IMR-90 (cell line): ENCODE measurements at regions not wholly inside any gene's neighbourhood (a gene's known extent, or its start where the extent isn't known, plus 50 kb on each side); places are given as distances from the start of the nearest gene placed in this dataset.

Experiments used
- ATAC-seq: fragments of 200-7000 bp; cut with Tn5 transposase; 2 replicates; pipeline ENCODE4 v1.9.1; 2020; ENCODE audit warnings: low read depth, mild to moderate bottlenecking, moderate library complexity
- BruUV-seq: library from RNA; stranded (reverse); fragments of 400-500 nt; replicated peaks from 2 replicates; lab custom pipeline; 2021; lab: Mats Ljungman, UMichigan
- CTCF ChIA-PET: fragments of 300-600 bp; formaldehyde crosslinking; extraction: SDS; loops from one replicate; lab custom pipeline; 2021; ENCODE audit warnings: antibody characterized with exemption; lab: Yijun Ruan, JAX
- POLR2A ChIA-PET: fragments of 300-600 bp; sonication (Branson Sonifier 250); formaldehyde crosslinking; loops from one replicate; lab custom pipeline; 2022; ENCODE audit warnings: antibody characterized with exemption; ENCODE audit not compliant: unreplicated experiment; lab: Charles Lee
- DNase-seq: peaks from one replicate; pipeline ENCODE4 v3.0.0; 2013
- H2AFZ ChIP-seq: replicated peaks from 2 replicates; pipeline ENCODE3; 2013; ENCODE audit warnings: low read length, mild to moderate bottlenecking; ENCODE audit not compliant: poor library complexity
- H2AK5ac ChIP-seq: 2 replicates; pipeline ENCODE4 v1.6.1; 2013; ENCODE audit warnings: low read depth, low read length, inconsistent platforms
- H2AK9ac ChIP-seq: replicated peaks from 2 replicates; pipeline ENCODE3; 2013; ENCODE audit warnings: mild to moderate bottlenecking, low read depth, low read length, moderate library complexity; ENCODE audit not compliant: poor library complexity
- H2BK120ac ChIP-seq: 2 replicates; pipeline ENCODE4 v1.6.1; 2013; ENCODE audit warnings: low read depth, low read length, inconsistent platforms
- H2BK15ac ChIP-seq: 3 replicates; pipeline ENCODE4 v1.6.1; 2013; ENCODE audit warnings: low read depth, low read length, inconsistent platforms
- H2BK20ac ChIP-seq: 2 replicates; pipeline ENCODE4 v1.6.1; 2013; ENCODE audit warnings: low read depth, mild to moderate bottlenecking, inconsistent platforms, low read length, moderate library complexity
- H2BK5ac ChIP-seq: 2 replicates; pipeline ENCODE4 v1.6.1; 2013; ENCODE audit warnings: mild to moderate bottlenecking, low read depth, low read length, inconsistent platforms; ENCODE audit not compliant: poor library complexity, severe bottlenecking
- H3K14ac ChIP-seq: replicated peaks from 2 replicates; pipeline ENCODE4 v1.6.1; 2013; ENCODE audit warnings: low read depth, low read length, inconsistent platforms
- H3K18ac ChIP-seq: 2 replicates; pipeline ENCODE4 v1.6.1; 2013; ENCODE audit warnings: low read depth, low read length, control low read depth
- H3K23ac ChIP-seq: 2 replicates; pipeline ENCODE4 v1.6.1; 2013; ENCODE audit warnings: low read depth, low read length, inconsistent platforms
- H3K27ac ChIP-seq: 2 replicates; pipeline ENCODE4 v1.5.1; 2013; ENCODE audit warnings: mild to moderate bottlenecking, control low read depth, low read length; ENCODE audit not compliant: insufficient read depth
- H3K27me3 ChIP-seq: 2 replicates; pipeline ENCODE4 v1.6.1; 2013; ENCODE audit warnings: low read length; ENCODE audit not compliant: control insufficient read depth, insufficient read depth
- H3K36me3 ChIP-seq: 2 replicates; pipeline ENCODE4 v1.6.1; 2013; ENCODE audit warnings: low read length, mixed read lengths; ENCODE audit not compliant: control insufficient read depth, insufficient read depth
- H3K4ac ChIP-seq: 2 replicates; pipeline ENCODE4 v1.6.1; 2013; ENCODE audit warnings: low read depth, low read length, inconsistent platforms
- H3K4me1 ChIP-seq: 2 replicates; pipeline ENCODE4 v1.6.1; 2013; ENCODE audit warnings: low read length, mixed read lengths; ENCODE audit not compliant: control insufficient read depth, insufficient read depth
- H3K4me2 ChIP-seq: 2 replicates; pipeline ENCODE4 v1.6.1; 2013; ENCODE audit warnings: low read depth, mild to moderate bottlenecking, control low read depth, low read length, moderate library complexity
- H3K4me3 ChIP-seq: 2 replicates; pipeline ENCODE4 v1.5.1; 2013; ENCODE audit warnings: low read depth, mild to moderate bottlenecking, control low read depth, low read length, moderate library complexity; ENCODE audit not compliant: insufficient read depth
- H3K56ac ChIP-seq: 2 replicates; pipeline ENCODE4 v1.6.1; 2013; ENCODE audit warnings: low read length, inconsistent platforms; ENCODE audit not compliant: insufficient read depth; ENCODE audit errors: extremely low read depth
- H3K79me1 ChIP-seq, 2 experiments: 2 replicates each; pipeline ENCODE4 v1.6.1; 2013; ENCODE audit warnings: low read length in 2 of 2, inconsistent platforms in 1 of 2, low read depth in 1 of 2
- H3K9ac ChIP-seq: 2 replicates; pipeline ENCODE4 v1.6.1; 2013; ENCODE audit warnings: low read depth, low read length, control low read depth
- H3K9me1 ChIP-seq: 2 replicates; pipeline ENCODE4 v1.6.1; 2013; ENCODE audit warnings: low read length, inconsistent platforms; ENCODE audit not compliant: insufficient read depth
- H3K9me3 ChIP-seq: 2 replicates; pipeline ENCODE4 v1.6.1; 2013; ENCODE audit warnings: low read length; ENCODE audit not compliant: control insufficient read depth, insufficient read depth
- H4K20me1 ChIP-seq: 2 replicates; pipeline ENCODE4 v1.6.1; 2013; ENCODE audit warnings: low read length, inconsistent platforms; ENCODE audit not compliant: insufficient read depth
- H4K5ac ChIP-seq: 2 replicates; pipeline ENCODE4 v1.6.1; 2013; ENCODE audit warnings: mild to moderate bottlenecking, low read depth, low read length, control low read depth
- H4K8ac ChIP-seq, 2 experiments: 2 replicates each; pipeline ENCODE4 v1.6.1; 2013; ENCODE audit warnings: low read depth in 2 of 2, low read length in 2 of 2, control low read depth in 1 of 2, inconsistent platforms in 1 of 2
- H4K91ac ChIP-seq: 2 replicates; pipeline ENCODE4 v1.6.1; 2013; ENCODE audit warnings: low read depth, low read length, inconsistent platforms; ENCODE audit not compliant: insufficient read depth
- CEBPB ChIP-seq: IDR thresholded peaks from 2 replicates; pipeline ENCODE4 v1.6.1; 2012; ENCODE audit warnings: low read depth, low read length, improper control_type of control experiment
- WGBS, 2 experiments: methylation state at CpG; one replicate each; pipeline versions ENCODE4 v1.1.5 to v1.1.7; 2013; ENCODE audit warnings: missing lambda C conversion rate in 2 of 2; ENCODE audit not compliant: insufficient read length in 1 of 2; ENCODE audit errors: extremely low coverage in 2 of 2; 5-methylcytosine and 5-hydroxymethylcytosine counted together
- dilution Hi-C: fragments of 300-500 bp; cut with HindIII; formaldehyde crosslinking; loops from one replicate; pipeline ENCODE4 v1.14.3; 2018; ENCODE audit warnings: low sequenced_read_pairs; ENCODE audit not compliant: unreplicated experiment
- in situ Hi-C: fragments of 300-500 bp; cut with MboI; formaldehyde crosslinking; loops from 3 replicates; pipeline ENCODE4 v1.14.3; 2019; ENCODE audit warnings: low sequenced_read_pairs, inconsistent platforms, mixed read lengths
- intact Hi-C: fragments of 100-400 bp; cut with micrococcal nuclease; formaldehyde crosslinking; loops from 2 replicates; pipeline ENCODE4 v1.10.0; 2022

DNA sequence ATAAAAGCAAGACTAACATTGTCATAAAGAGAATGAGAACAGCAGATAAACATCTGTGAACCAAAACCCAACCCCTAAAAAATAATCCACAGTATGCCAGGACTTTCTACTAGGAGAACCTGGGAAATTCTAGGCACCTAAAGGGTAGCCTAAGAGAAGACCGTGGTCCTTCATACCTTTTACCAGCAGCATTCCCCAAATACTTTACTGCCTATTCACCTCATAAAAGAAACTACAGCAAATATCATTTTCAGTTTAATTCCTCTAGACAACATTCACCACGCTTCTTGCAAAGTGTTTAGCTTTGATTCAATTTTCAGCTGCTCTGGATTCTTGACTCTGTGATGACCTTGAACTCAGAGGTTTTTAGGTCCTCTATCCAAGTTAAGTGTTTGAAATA lies 1180.7 kb upstream of the B3GALT2 start:
- no peaks in the 10 kb centered on the region for H3K79me1 ChIP-seq
- TF ChIP-seq CEBPB = no peak
- H3K4me3 ChIP-seq = no peak overlapping the region
- H3K4ac ChIP-seq = no peak overlapping the region
- no peak overlapping the region for H3K18ac ChIP-seq
- no CpG with 5 or more reads among the region's 2 CpGs for WGBS, 2 experiments
- no peak overlapping the region for H4K5ac ChIP-seq
- no peak overlapping the region for H2BK20ac ChIP-seq
- H3K9me1 ChIP-seq = no peaks in the 10 kb centered on the region
- no TSS peak for BruUV-seq
- no peak overlapping the region for H2AFZ ChIP-seq
- H3K23ac ChIP-seq = no peak overlapping the region
- DNase-seq = no peak
- no peaks in the 10 kb centered on the region for H3K4me1 ChIP-seq
- H2BK5ac ChIP-seq = no peak overlapping the region
- dilution Hi-C loops (no loop called here), in situ Hi-C loops (no loop called here), intact Hi-C loops (no loop called here)
- H3K36me3 ChIP-seq = no peaks in the 10 kb centered on the region
- H2BK15ac ChIP-seq = no peak overlapping the region
- H3K27me3 ChIP-seq = no peaks in the 10 kb centered on the region
- no peaks in the 10 kb centered on the region for H3K9me3 ChIP-seq
- H2AK5ac ChIP-seq = no peak overlapping the region
- H2AK9ac ChIP-seq = no peak overlapping the region
- ChIA-PET POLR2A (no interaction called here), CTCF (interaction anchor here (0.6 kb wide), 1 partner anchor 13 kb away, joined by 3 read pairs; no protein-coding TSS in a partner anchor)
- no peaks in the 10 kb centered on the region for H4K20me1 ChIP-seq
- peak; percentile 51 for ATAC-seq
- no peak overlapping the region for H3K27ac ChIP-seq
- H2BK120ac ChIP-seq = no peak overlapping the region
- H3K56ac ChIP-seq = no peak overlapping the region
- H4K8ac ChIP-seq = no peak overlapping the region; a peak in 1 of 4 replicates
- no peak overlapping the region for H4K91ac ChIP-seq
- H3K4me2 ChIP-seq = no peak overlapping the region; the same call in 1 of the 2 replicates
- H3K14ac ChIP-seq = no peak overlapping the region
- no peak overlapping the region for H3K9ac ChIP-seq
